ENCODE measurements at regions not wholly inside any gene's neighbourhood (a gene's known extent, or its start where the extent isn't known, plus 50 kb on each side); places are given as distances from the start of the nearest gene placed in this dataset.

DNA sequence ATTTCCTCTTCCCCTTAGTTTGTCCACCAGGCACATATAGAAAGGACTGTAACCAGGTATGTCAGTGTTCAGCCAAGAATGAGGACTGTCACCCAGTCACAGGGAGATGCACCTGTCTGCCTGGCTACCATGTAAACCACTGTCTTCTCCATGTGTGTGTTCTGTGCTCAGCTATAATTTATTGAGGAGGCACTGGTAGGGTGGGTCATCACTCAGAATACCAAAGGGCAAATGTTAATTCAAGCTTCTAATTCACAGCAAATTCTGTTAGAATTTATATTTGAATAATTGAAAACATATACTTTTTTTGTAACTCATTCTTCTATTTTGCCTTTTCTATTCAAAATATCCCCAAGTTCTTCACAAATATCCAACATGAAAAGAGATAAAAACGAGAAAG is 780.4 kb downstream of the MECOM start:
- H3K9me3 ChIP-seq, result no peaks in the 10 kb centered on the region
- WGBS, 2 donors, result 45 to 56% methylated on average over 1 of the region's 1 CpG
- no peak overlapping the region for H3K4me3 ChIP-seq
- H3K4me1 ChIP-seq, result no peaks in the 10 kb centered on the region
- no peaks in the 10 kb centered on the region for H3K36me3 ChIP-seq (ENCODE audit: low read depth, missing control alignments)
- TF ChIP-seq POLR2A (IDR thresholded peaks at IDR 0.05), result no peak
- TF ChIP-seq CTCF (IDR thresholded peaks at IDR 0.05), result no peak
- H3K27ac ChIP-seq, result no peak overlapping the region
- H3K27me3 ChIP-seq, result no peaks in the 10 kb centered on the region
- intact Hi-C loops (cut with DNase I; ENCODE audit: low total_unique reads), result no loop called here
- DNase-seq, result no peak

DNA sequence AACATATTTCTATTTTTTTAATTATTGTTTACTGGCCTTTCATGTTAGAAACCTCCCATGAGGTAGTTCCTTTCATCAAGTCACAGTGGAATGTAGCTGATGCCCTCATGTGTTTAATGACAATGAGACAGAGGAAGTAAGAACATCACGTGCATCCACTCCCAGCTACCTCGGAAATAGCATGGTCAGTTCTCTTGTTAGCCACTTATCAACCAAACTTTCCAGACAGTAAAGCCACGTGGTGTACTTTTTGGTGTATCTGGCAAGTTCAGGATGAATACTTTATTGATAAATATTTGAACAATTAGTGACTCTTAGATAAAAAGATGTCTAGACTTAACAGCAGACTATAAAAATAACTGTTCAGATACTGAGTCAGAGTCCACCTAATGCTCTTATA is 781.7 kb downstream of the MECOM start:
- Histone ChIP-seq H3K27ac (no peak overlapping the region), H3K9me3 (no peaks in the 10 kb centered on the region), H3K4me3 (no peak overlapping the region), H3K4me1 (no peaks in the 10 kb centered on the region), H3K36me3 (ENCODE audit: low read depth, missing control alignments) (no peaks in the 10 kb centered on the region), H3K27me3 (no peaks in the 10 kb centered on the region)
- DNase-seq, result no peak
- intact Hi-C loops (cut with DNase I; ENCODE audit: low total_unique reads), result no loop called here
- WGBS, 2 donors, result 45 to 51% methylated on average over 3 of the region's 3 CpGs
- TF ChIP-seq POLR2A (IDR thresholded peaks at IDR 0.05), result no peak
- TF ChIP-seq CTCF (IDR thresholded peaks at IDR 0.05), result no peak

GRCh38 chr3:168878655-168879054 is 782.9 kb upstream of the GOLIM4 start:
- H3K4me3 ChIP-seq, result no peak overlapping the region
- no peak overlapping the region for H3K27ac ChIP-seq
- intact Hi-C loops (cut with DNase I; ENCODE audit: low total_unique reads), result no loop called here
- no peaks in the 10 kb centered on the region for H3K4me1 ChIP-seq
- no peaks in the 10 kb centered on the region for H3K9me3 ChIP-seq
- no peak for DNase-seq
- no peaks in the 10 kb centered on the region for H3K36me3 ChIP-seq (ENCODE audit: low read depth, missing control alignments)
- WGBS, 2 donors, result 95 to 97% methylated on average over 1 of the region's 1 CpG
- H3K27me3 ChIP-seq, result no peaks in the 10 kb centered on the region
- TF ChIP-seq POLR2A (IDR thresholded peaks at IDR 0.05) (no peak), CTCF (IDR thresholded peaks at IDR 0.05) (no peak)

GRCh38 chr3:168877899-168878298 is 782.2 kb upstream of the GOLIM4 start:
- H3K36me3 ChIP-seq (ENCODE audit: low read depth, missing control alignments), result no peaks in the 10 kb centered on the region
- intact Hi-C loops (cut with DNase I; ENCODE audit: low total_unique reads), result no loop called here
- no peaks in the 10 kb centered on the region for H3K9me3 ChIP-seq
- no peaks in the 10 kb centered on the region for H3K4me1 ChIP-seq
- WGBS, 2 donors, result 60 to 76% methylated on average over 1 of the region's 1 CpG
- H3K27me3 ChIP-seq, result no peaks in the 10 kb centered on the region
- H3K4me3 ChIP-seq, result no peak overlapping the region
- TF ChIP-seq POLR2A (IDR thresholded peaks at IDR 0.05) (no peak), CTCF (IDR thresholded peaks at IDR 0.05) (no peak)
- DNase-seq, result no peak
- no peak overlapping the region for H3K27ac ChIP-seq

GRCh38 chr3:168876346-168877035 is 780.8 kb upstream of the GOLIM4 start:
- Histone ChIP-seq H3K27me3 (no peaks in the 10 kb centered on the region), H3K4me3 (no peak overlapping the region), H3K36me3 (ENCODE audit: low read depth, missing control alignments) (no peaks in the 10 kb centered on the region), H3K4me1 (no peaks in the 10 kb centered on the region), H3K27ac (no peak overlapping the region), H3K9me3 (no peaks in the 10 kb centered on the region)
- no peak for TF ChIP-seq CTCF (IDR thresholded peaks at IDR 0.05)
- no peak for TF ChIP-seq POLR2A (IDR thresholded peaks at IDR 0.05)
- intact Hi-C loops (cut with DNase I; ENCODE audit: low total_unique reads), result no loop called here
- no peak for DNase-seq
- WGBS, 2 donors, result 47 to 54% methylated on average over 4 of the region's 4 CpGs

Data from testis (tissue), 2 donors.